ENCODE measurements at regions not wholly inside any gene's neighbourhood (a gene's known extent, or its start where the extent isn't known, plus 50 kb on each side); places are given as distances from the start of the nearest gene placed in this dataset.

- Histone ChIP-seq H3K4me3 (no peak overlapping the region), H3K27ac (no peak overlapping the region)
Measured at GRCh38 chr6:109315341-109316110, 66.7 kb downstream of the CD164 start.

- no peak overlapping the region for H3K27ac ChIP-seq
Measured at GRCh38 chr6:109314313-109314712, 68.0 kb downstream of the CD164 start.

GRCh38 chr6:109313139-109313538 lies 69.1 kb downstream of the CD164 start:
- no peak overlapping the region for H3K4me3 ChIP-seq
- no peak overlapping the region for H3K27ac ChIP-seq

More at GRCh38 chr6:109314313-109314712, 68.0 kb downstream of the CD164 start:
- no peak overlapping the region for H3K4me3 ChIP-seq

GRCh38 chr6:109311471-109311870 lies 70.8 kb downstream of the CD164 start:
- H3K4me3 ChIP-seq = no peak overlapping the region
- H3K27ac ChIP-seq = no peak overlapping the region

- H3K27ac ChIP-seq = no peak overlapping the region
- no peak overlapping the region for H3K4me3 ChIP-seq
Measured at GRCh38 chr6:109309917-109310316, 72.3 kb downstream of the CD164 start.

- no peak overlapping the region for H3K4me3 ChIP-seq
- H3K27ac ChIP-seq = no peak overlapping the region
Measured at GRCh38 chr6:109308018-109308492, 74.2 kb downstream of the CD164 start.

GRCh38 chr6:109306733-109307132 lies 75.5 kb downstream of the CD164 start:
- no peak overlapping the region for H3K4me3 ChIP-seq
- no peak overlapping the region for H3K27ac ChIP-seq

- Histone ChIP-seq H3K27ac (no peak overlapping the region), H3K4me3 (no peak overlapping the region)
Measured at GRCh38 chr6:109305028-109305427, 77.2 kb downstream of the CD164 start.

GRCh38 chr6:109304284-109305015 lies 77.8 kb downstream of the CD164 start:
- H3K27ac ChIP-seq = no peak overlapping the region
- H3K4me3 ChIP-seq = no peak overlapping the region

GRCh38 chr6:109303640-109304283 lies 78.5 kb downstream of the CD164 start:
- no peak overlapping the region for H3K27ac ChIP-seq
- no peak overlapping the region for H3K4me3 ChIP-seq

- H3K27ac ChIP-seq = no peak overlapping the region
- no peak overlapping the region for H3K4me3 ChIP-seq
Measured at GRCh38 chr6:109303164-109303563, 79.1 kb downstream of the CD164 start.

- no peak overlapping the region for H3K4me3 ChIP-seq
- H3K27ac ChIP-seq = no peak overlapping the region
Measured at GRCh38 chr6:109302176-109302575, 80.1 kb downstream of the CD164 start.

- no peak overlapping the region for H3K27ac ChIP-seq
- no peak overlapping the region for H3K4me3 ChIP-seq
Measured at GRCh38 chr6:109301418-109301817, 80.8 kb downstream of the CD164 start.

- Histone ChIP-seq H3K4me3 (no peak overlapping the region), H3K27ac (no peak overlapping the region)
Measured at GRCh38 chr6:109300874-109301273, 81.4 kb downstream of the CD164 start.

- no peak overlapping the region for H3K4me3 ChIP-seq
- no peak overlapping the region for H3K27ac ChIP-seq
Measured at GRCh38 chr6:109299776-109300564, 82.3 kb downstream of the CD164 start.

GRCh38 chr6:109299265-109299607 lies 83.0 kb downstream of the CD164 start:
- Histone ChIP-seq H3K4me3 (no peak overlapping the region), H3K27ac (no peak overlapping the region)

GRCh38 chr6:109298605-109299264 lies 83.5 kb downstream of the CD164 start:
- no peak overlapping the region for H3K4me3 ChIP-seq
- no peak overlapping the region for H3K27ac ChIP-seq

GRCh38 chr6:109297406-109298110 lies 84.7 kb downstream of the CD164 start:
- Histone ChIP-seq H3K27ac (no peak overlapping the region), H3K4me3 (no peak overlapping the region)

- Histone ChIP-seq H3K27ac (no peak overlapping the region), H3K4me3 (no peak overlapping the region)
Measured at GRCh38 chr6:109296971-109297372, 85.3 kb downstream of the CD164 start.
